H9 (cell line): ENCODE measurements at regions not wholly inside any gene's neighbourhood (a gene's known extent, or its start where the extent isn't known, plus 50 kb on each side); places are given as distances from the start of the nearest gene placed in this dataset.
A peak's percentile ranks its signal among the peaks of the same experiment; 100 is the strongest.

Source experiments
- DNase-seq: peaks from one replicate; pipeline ENCODE4 v3.0.0-alpha.2; 2017
- H2AFZ ChIP-seq: one replicate; pipeline ENCODE4 v1.6.1; 2013; ENCODE audit warnings: mild to moderate bottlenecking, low read length, control low read depth, moderate library complexity
- H2AK5ac ChIP-seq: 2 replicates; pipeline ENCODE4 v1.6.1; 2013; ENCODE audit warnings: low read length, control low read depth, mixed read lengths; ENCODE audit not compliant: insufficient read length
- H2BK120ac ChIP-seq: one replicate; pipeline ENCODE4 v1.6.1; 2013; ENCODE audit warnings: low read depth, mild to moderate bottlenecking, low read length, control low read depth, inconsistent platforms; ENCODE audit not compliant: poor library complexity, severe bottlenecking
- H2BK12ac ChIP-seq: 2 replicates; pipeline ENCODE4 v1.6.1; 2013; ENCODE audit warnings: low read length, control low read depth, mixed read lengths, low read depth; ENCODE audit not compliant: insufficient read length
- H2BK15ac ChIP-seq: 2 replicates; pipeline ENCODE4 v1.6.1; 2013; ENCODE audit warnings: low read depth, low read length, control low read depth
- H2BK20ac ChIP-seq: one replicate; pipeline ENCODE4 v1.6.1; 2013; ENCODE audit warnings: low read depth, mild to moderate bottlenecking, low read length, control low read depth, inconsistent platforms; ENCODE audit not compliant: poor library complexity, severe bottlenecking
- H2BK5ac ChIP-seq: 2 replicates; pipeline ENCODE4 v1.6.1; 2013; ENCODE audit warnings: low read length, control low read depth, mixed read lengths; ENCODE audit not compliant: insufficient read length
- H3K14ac ChIP-seq: 2 replicates; pipeline ENCODE4 v1.6.1; 2013; ENCODE audit warnings: low read length, control low read depth; ENCODE audit not compliant: insufficient read depth
- H3K18ac ChIP-seq: 2 replicates; pipeline ENCODE4 v1.6.1; 2013; ENCODE audit warnings: low read depth, mild to moderate bottlenecking, mixed read lengths, low read length, control low read depth; ENCODE audit not compliant: insufficient read length
- H3K23ac ChIP-seq: 2 replicates; pipeline ENCODE4 v1.6.1; 2013; ENCODE audit warnings: low read length, control low read depth, mixed read lengths, low read depth; ENCODE audit not compliant: insufficient read length
- H3K23me2 ChIP-seq: 2 replicates; pipeline ENCODE4 v1.6.1; 2013; ENCODE audit warnings: low read depth, mild to moderate bottlenecking, mixed read lengths, low read length, control low read depth; ENCODE audit not compliant: insufficient read length, poor library complexity, severe bottlenecking
- H3K27ac ChIP-seq: 2 replicates; pipeline ENCODE4 v1.5.1; 2013; ENCODE audit warnings: low read length, control low read depth, mixed read lengths, low read depth; ENCODE audit not compliant: insufficient read length
- H3K27me3 ChIP-seq: 2 replicates; pipeline ENCODE4 v1.6.1; 2013; ENCODE audit warnings: low read length, control low read depth, inconsistent platforms; ENCODE audit not compliant: insufficient read depth
- H3K4ac ChIP-seq: 2 replicates; pipeline ENCODE4 v1.6.1; 2013; ENCODE audit warnings: low read depth, mild to moderate bottlenecking, control low read depth, inconsistent platforms, low read length, moderate library complexity
- H3K4me1 ChIP-seq: 2 replicates; pipeline ENCODE4 v1.6.1; 2013; ENCODE audit warnings: low read length, control low read depth, inconsistent platforms; ENCODE audit not compliant: insufficient read depth
- H3K4me2 ChIP-seq: 2 replicates; pipeline ENCODE4 v1.6.1; 2013; ENCODE audit warnings: low read length, control low read depth, mixed read lengths; ENCODE audit not compliant: insufficient read length, insufficient read depth
- H3K56ac ChIP-seq: 2 replicates; pipeline ENCODE4 v1.6.1; 2013; ENCODE audit warnings: low read depth, mild to moderate bottlenecking, mixed read lengths, low read length, control low read depth; ENCODE audit not compliant: insufficient read length
- H3K79me1 ChIP-seq: 2 replicates; pipeline ENCODE4 v1.6.1; 2013; ENCODE audit warnings: low read depth, mild to moderate bottlenecking, moderate library complexity, low read length, control low read depth, inconsistent platforms; ENCODE audit not compliant: insufficient read depth, poor library complexity, severe bottlenecking
- H3K79me2 ChIP-seq: 2 replicates; pipeline ENCODE4 v1.6.1; 2013; ENCODE audit warnings: low read length, control low read depth, inconsistent platforms; ENCODE audit not compliant: insufficient read depth
- H3K9ac ChIP-seq: 2 replicates; pipeline ENCODE4 v1.6.1; 2013; ENCODE audit warnings: low read length, control low read depth, mixed read lengths; ENCODE audit not compliant: insufficient read length; ENCODE audit errors: extremely low read depth
- H3K9me3 ChIP-seq: one replicate; pipeline ENCODE4 v1.6.1; 2013; ENCODE audit warnings: low read depth, low read length, inconsistent platforms; ENCODE audit not compliant: control insufficient read depth
- H3T11ph ChIP-seq: one replicate; pipeline ENCODE4 v1.6.1; 2013; ENCODE audit warnings: mild to moderate bottlenecking, low read length, control low read depth, inconsistent platforms
- H4K20me1 ChIP-seq: one replicate; pipeline ENCODE4 v1.6.1; 2013; ENCODE audit not compliant: control insufficient read depth, insufficient read length, insufficient read depth
- H4K5ac ChIP-seq: 2 replicates; pipeline ENCODE4 v1.6.1; 2013; ENCODE audit warnings: low read depth, mild to moderate bottlenecking, mixed read lengths, low read length, control low read depth; ENCODE audit not compliant: insufficient read length
- H4K8ac ChIP-seq: replicated peaks from 2 replicates; pipeline ENCODE4 v1.6.1; 2013; ENCODE audit warnings: low read length, control low read depth, mixed read lengths, low read depth; ENCODE audit not compliant: insufficient read length
- H4K91ac ChIP-seq: 2 replicates; pipeline ENCODE4 v1.6.1; 2013; ENCODE audit warnings: low read depth, mild to moderate bottlenecking, moderate library complexity, mixed read lengths, low read length, control low read depth; ENCODE audit not compliant: insufficient read length
- H3K27ac Mint-ChIP-seq, 3 experiments: 2 replicates in 2 of 3; 3 replicates in 1 of 3; pipeline ENCODE4 v1.8.0; 2020 to 2021; ENCODE audit warnings: mixed read lengths in 3 of 3, mild to moderate bottlenecking in 1 of 3, moderate library complexity in 1 of 3
- H3K27me3 Mint-ChIP-seq: 2 replicates; pipeline ENCODE4 v1.8.0; 2021; ENCODE audit warnings: low read depth, mild to moderate bottlenecking, moderate library complexity, mixed read lengths
- H3K36me3 Mint-ChIP-seq, 3 experiments: 2 replicates in 2 of 3; 3 replicates in 1 of 3; pipeline ENCODE4 v1.8.0; 2020 to 2021; ENCODE audit warnings: low read depth in 3 of 3, mixed read lengths in 3 of 3; ENCODE audit not compliant: insufficient read depth in 1 of 3
- H3K4me1 Mint-ChIP-seq, 2 experiments: 2 replicates each; pipeline ENCODE4 v1.8.0; 2020; ENCODE audit warnings: mixed read lengths in 2 of 2
- H3K4me3 Mint-ChIP-seq, 2 experiments: 2 replicates in 1 of 2; 3 replicates in 1 of 2; pipeline ENCODE4 v1.8.0; 2020 to 2021; ENCODE audit warnings: mild to moderate bottlenecking in 2 of 2, mixed read lengths in 2 of 2, moderate library complexity in 1 of 2
- H3K9me3 Mint-ChIP-seq, 2 experiments: 2 replicates in 1 of 2; 3 replicates in 1 of 2; pipeline ENCODE4 v1.8.0; 2020; ENCODE audit warnings: mild to moderate bottlenecking in 2 of 2, mixed read lengths in 2 of 2, moderate library complexity in 1 of 2
- CTCF ChIP-seq: fragments of 200-600 bp; sonication (generic); conservative IDR thresholded peaks from 3 replicates; pipeline ENCODE4 v1.8.0; 2021; ENCODE audit warnings: antibody characterized with exemption, mild to moderate bottlenecking
- WGBS: extraction: QIAGEN DNeasy Blood & Tissue Kit; methylation state at CpG from one replicate; pipeline ENCODE4 v1.1.7; 2013; ENCODE audit warnings: missing lambda C conversion rate, low lambda C conversion rate, mixed read lengths; ENCODE audit not compliant: insufficient read length; ENCODE audit errors: extremely low coverage; 5-methylcytosine and 5-hydroxymethylcytosine counted together

GRCh38 chr21:17726047-17726829 lies 92.9 kb downstream of the C21orf91 start:
- Histone ChIP-seq H4K20me1 (no peaks in the 10 kb centered on the region), H2BK20ac (no peak overlapping the region), H4K8ac (no peak overlapping the region), H4K91ac (no peak overlapping the region), H3K4me1 (no peaks in the 10 kb centered on the region), H3K79me2 (no peaks in the 10 kb centered on the region), H2AK5ac (no peak overlapping the region), H3T11ph (no peak overlapping the region), H3K14ac (no peak overlapping the region), H2BK12ac (no peak overlapping the region), H3K9ac (no peak overlapping the region), H3K4ac (no peak overlapping the region), H3K18ac (no peak overlapping the region), H2BK15ac (no peak overlapping the region), H3K23ac (no peak overlapping the region), H3K79me1 (no peaks in the 10 kb centered on the region), H3K27ac (no peak overlapping the region), H2AFZ (no peak overlapping the region), H3K23me2 (no peaks in the 10 kb centered on the region), H2BK5ac (no peak overlapping the region), H4K5ac (no peak overlapping the region), H3K9me3 (no peaks in the 10 kb centered on the region), H3K27me3 (no peaks in the 10 kb centered on the region), H3K56ac (no peak overlapping the region), H2BK120ac (no peak overlapping the region), H3K4me2 (no peak overlapping the region)
- WGBS: no CpG with 5 or more reads among the region's 8 CpGs
- Mint-ChIP-seq H3K4me1 (no peaks in the 10 kb centered on the region), H3K27ac (no peak overlapping the region), H3K27me3 (peaks cover 1% of the 10 kb centered on the region; the same call in 1 of the 2 replicates), H3K4me3 (no peak overlapping the region), H3K36me3 (peaks cover 0 to 6% (median 5%) of the 10 kb centered on the region in 3 experiments; a peak in 4 of 7 replicates), H3K9me3 (peaks cover 9 to 18% of the 10 kb centered on the region in 2 experiments)
- no peak for DNase-seq
- peak; percentile 52 for TF ChIP-seq CTCF
